ENCODE measurements at regions not wholly inside any gene's neighbourhood (a gene's known extent, or its start where the extent isn't known, plus 50 kb on each side); places are given as distances from the start of the nearest gene placed in this dataset.
"Not testable (repeated sequence)": the region's sequence is repeated elsewhere in the genome, so short reads cannot be mapped to it uniquely, and the experiment has no call there.

DNA sequence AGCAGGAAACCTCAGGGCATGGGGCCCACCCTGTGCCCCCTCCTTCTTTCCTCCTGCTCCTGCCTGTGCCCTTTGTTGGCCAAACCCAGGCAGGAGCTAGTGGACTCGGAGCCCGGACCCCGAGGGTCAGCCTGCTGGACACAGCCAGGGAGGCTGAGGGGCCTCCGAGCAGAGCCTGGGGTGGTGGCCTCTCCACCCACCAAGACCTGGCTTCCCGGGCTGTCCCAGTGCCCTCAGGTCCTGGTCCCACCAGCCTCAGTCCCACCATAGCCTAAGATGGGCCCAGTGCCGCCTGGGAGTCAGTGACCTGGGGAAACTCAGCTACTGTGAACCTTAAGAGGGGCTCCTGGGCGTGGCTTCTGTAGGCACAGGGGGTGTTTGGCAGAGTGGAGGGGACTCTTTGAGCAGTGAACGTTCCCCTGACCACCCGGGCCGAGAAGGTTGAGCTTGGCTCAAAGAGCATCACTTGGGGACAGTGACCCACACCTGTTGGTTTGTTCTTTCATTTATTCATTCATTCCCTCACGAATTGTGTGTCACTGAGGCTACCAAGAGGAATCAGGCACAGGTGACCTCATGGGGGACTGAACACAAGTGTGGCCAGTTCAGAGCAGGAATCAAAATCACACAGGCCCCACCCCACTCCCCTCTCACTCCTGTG lies 266.1 kb downstream of the ADGRD1 start:
- Histone ChIP-seq H3K36me3 (ENCODE audit: insufficient read depth) (no peaks in the 10 kb centered on the region), H3K4me3 (ENCODE audit: low read depth, low read length) (no peak overlapping the region), H3K4me1 (ENCODE audit: insufficient read depth) (no peaks in the 10 kb centered on the region), H3K27ac (ENCODE audit: low read depth) (no peak overlapping the region)
- no peak for DNase-seq (ENCODE audit: extremely low spot score)
- WGBS = 88% methylated on average over 11 of the region's 11 CpGs

DNA sequence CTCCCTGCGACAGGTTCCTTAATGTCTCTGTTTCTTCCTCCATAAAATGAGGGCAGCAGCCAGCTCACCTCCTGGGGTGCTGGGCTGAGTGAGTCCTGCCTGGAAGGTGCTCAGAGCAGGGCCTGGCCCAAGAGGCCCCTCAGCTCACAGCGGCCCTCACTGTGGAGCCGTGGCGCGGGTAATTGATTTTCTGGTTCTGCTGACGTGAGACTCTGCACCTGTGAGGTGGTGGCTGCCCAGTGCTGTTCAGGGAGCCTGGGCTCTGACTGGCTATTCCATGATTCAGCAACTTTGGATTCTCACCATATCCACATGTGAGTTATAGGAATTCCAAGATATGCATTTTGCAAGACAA lies 266.6 kb downstream of the ADGRD1 start:
- WGBS = 88% methylated on average over 6 of the region's 6 CpGs
- Histone ChIP-seq H3K27ac (ENCODE audit: low read depth) (no peak overlapping the region), H3K36me3 (ENCODE audit: insufficient read depth) (no peaks in the 10 kb centered on the region), H3K4me1 (ENCODE audit: insufficient read depth) (no peaks in the 10 kb centered on the region), H3K4me3 (ENCODE audit: low read depth, low read length) (no peak overlapping the region)
- DNase-seq (ENCODE audit: extremely low spot score) = no peak

DNA sequence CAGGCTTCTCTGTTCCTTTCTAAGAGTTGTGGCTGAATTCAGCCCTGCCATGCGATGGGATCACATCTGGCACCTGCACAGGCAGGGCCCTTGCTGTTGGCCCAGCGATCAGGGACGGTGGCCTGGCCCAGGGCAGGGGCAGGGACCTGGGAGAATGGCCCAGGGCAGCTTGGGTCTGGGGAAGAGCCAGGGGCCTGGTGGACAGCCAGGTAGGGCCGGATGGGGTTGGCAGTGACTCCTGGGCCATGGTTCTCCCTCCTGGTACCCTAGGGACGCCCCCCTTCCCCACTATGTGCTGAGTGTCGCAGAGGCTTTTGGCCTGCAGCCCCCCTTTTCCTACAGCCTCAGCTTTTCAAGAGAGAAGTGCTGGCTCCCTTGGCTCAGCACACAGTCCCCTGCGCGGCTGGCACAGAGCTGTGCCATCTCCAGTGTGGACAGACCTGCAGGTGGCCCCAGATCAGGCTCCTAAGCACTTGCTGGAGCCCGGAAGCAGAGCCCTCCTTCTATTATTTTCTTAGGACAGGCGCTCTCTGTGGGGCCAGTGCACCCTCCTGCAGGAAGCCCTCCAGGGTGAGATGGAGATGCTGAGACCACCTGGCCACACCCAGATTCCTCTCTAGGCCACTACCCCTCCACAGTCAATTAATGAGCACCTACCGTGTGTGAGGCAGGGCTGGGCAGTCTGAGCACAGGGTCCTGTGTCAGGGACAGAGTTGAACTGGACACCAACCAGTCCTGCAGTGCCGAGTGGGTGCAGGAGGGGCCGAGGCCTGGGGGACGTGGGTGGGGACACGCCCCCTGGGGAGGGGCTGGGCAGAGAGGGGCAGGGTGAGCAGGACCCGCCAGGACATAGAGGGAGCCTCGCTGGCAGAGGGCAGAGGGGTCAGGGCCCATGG lies 267.6 kb downstream of the ADGRD1 start:
- H3K4me1 ChIP-seq (ENCODE audit: insufficient read depth) = no peaks in the 10 kb centered on the region
- no peak overlapping the region for H3K4me3 ChIP-seq (ENCODE audit: low read depth, low read length)
- H3K36me3 ChIP-seq (ENCODE audit: insufficient read depth) = no peaks in the 10 kb centered on the region
- no peak for DNase-seq (ENCODE audit: extremely low spot score)
- WGBS = 76% methylated on average over 17 of the region's 17 CpGs
- H3K27ac ChIP-seq (ENCODE audit: low read depth) = no peak overlapping the region

DNA sequence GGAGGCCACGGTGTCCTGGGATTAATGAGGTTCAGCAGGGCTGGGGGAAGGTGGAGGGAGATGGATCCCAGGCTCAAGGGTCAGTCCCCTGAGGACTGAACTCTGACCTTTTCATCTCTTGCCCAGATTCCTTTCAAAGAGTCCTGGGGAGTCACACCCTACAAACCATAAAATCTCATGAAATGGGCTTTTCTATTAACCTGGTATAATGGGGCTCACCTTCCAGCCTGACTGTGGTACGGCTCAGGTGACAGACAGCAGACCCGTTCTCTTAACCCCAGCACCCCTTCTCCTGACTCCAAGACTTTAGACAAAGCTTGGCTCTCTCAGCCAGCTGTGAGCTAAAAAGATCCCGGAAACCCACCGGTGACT lies 268.2 kb downstream of the ADGRD1 start:
- H3K4me3 ChIP-seq (ENCODE audit: low read depth, low read length) = no peak overlapping the region
- no peaks in the 10 kb centered on the region for H3K4me1 ChIP-seq (ENCODE audit: insufficient read depth)
- H3K27ac ChIP-seq (ENCODE audit: low read depth) = no peak overlapping the region
- no peak for DNase-seq (ENCODE audit: extremely low spot score)
- no peaks in the 10 kb centered on the region for H3K36me3 ChIP-seq (ENCODE audit: insufficient read depth)
- 43% methylated on average over 5 of the region's 5 CpGs for WGBS

DNA sequence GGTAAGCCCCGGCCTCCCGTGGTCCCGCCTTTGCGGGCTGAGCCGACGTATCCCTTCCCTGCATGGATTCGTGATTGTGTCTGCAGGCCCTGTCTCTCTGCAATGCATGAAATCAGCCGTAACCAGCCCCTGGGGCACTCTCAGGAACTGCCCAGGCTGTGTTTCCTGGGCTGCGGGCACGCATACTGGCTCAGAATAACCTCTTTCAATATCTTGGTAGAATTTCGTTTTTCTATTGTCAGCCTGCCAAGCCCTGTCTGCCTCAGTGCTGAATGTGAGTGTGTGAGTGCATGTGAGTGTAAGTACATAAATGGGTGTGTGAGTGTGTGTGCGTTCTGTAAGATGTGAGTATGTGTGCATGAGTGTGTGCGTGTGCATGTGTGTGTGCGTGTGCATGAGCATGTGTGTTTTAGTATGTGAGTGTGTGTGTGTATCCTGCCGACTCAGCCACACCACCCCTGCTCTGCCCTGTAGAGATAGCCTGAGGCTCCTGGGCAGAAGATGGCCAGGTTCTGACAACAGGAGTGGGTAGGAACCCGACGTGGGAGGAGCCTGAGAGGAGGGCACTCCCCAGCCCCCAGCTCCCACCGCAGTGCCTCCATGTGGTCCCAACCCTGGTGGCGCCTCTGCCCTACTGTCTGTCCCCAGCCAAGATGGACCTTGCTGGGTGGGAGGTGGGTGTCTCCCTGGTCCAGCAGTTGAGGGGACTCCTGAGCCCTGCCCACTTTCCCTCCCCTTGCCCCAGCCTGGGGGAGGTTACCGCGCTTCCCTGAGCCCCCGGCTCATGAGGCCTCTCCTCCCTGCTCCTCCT lies 268.8 kb downstream of the ADGRD1 start:
- Histone ChIP-seq H3K4me3 (ENCODE audit: low read depth, low read length) (no peak overlapping the region), H3K36me3 (ENCODE audit: insufficient read depth) (no peaks in the 10 kb centered on the region), H3K27ac (ENCODE audit: low read depth) (no peak overlapping the region), H3K4me1 (ENCODE audit: insufficient read depth) (no peaks in the 10 kb centered on the region)
- 47% methylated on average over 22 of the region's 22 CpGs for WGBS
- no peak for DNase-seq (ENCODE audit: extremely low spot score)

DNA sequence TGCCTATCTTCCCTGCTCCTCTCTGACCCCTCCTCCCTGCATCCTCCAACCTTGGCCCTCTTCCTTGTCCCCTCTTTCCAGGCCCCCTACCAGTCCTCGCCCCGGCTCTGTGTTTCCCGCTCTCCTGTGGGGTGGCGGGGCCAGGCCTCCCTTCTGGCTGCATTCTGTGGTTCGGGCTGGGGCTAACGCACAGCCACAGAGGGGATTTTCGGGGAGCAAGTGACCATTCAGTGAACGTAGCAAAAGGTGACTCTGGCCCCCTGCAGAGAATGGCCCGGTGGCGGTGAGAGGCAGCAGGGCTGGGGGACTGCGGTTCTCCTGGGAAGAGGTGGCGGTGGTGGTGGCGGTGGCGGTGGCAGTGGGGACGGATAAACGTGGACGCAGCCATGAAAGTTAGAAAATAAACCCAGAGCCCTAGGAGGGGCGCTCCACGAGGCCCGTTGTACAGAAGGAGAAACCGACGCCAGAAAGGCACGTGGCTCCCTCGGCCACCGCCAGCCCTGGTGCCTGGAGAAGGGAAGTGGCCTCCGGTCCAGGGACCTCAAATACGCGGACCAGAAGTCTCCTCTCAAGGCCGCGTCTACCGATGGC lies 269.6 kb downstream of the ADGRD1 start:
- H3K36me3 ChIP-seq (ENCODE audit: insufficient read depth) = no peaks in the 10 kb centered on the region
- DNase-seq (ENCODE audit: extremely low spot score) = no peak
- 93% methylated on average over 31 of the region's 31 CpGs for WGBS
- H3K4me3 ChIP-seq (ENCODE audit: low read depth, low read length) = no peak overlapping the region
- H3K27ac ChIP-seq (ENCODE audit: low read depth) = no peak overlapping the region
- H3K4me1 ChIP-seq (ENCODE audit: insufficient read depth) = no peaks in the 10 kb centered on the region

DNA sequence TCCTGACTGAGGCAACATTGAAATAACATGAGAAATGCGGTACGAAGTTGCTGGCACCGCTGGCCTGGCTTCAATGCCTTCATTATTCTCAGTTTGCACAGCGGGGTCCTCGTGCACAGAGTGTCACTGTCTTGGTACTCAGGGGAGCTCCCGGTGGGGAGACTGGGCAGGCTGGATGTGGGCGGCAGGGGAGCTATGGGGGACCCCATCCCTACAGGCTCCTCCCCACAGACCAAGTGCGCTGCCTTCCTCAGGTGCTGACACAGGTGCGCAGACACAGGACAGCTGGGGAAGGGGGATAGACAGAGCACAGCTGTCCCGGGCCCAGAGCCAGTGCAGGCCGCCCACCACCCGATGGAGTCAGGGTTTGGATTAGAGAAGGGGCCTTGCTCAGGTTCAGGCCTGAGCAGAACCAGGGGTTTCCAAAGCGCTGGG lies 270.1 kb downstream of the ADGRD1 start:
- H3K36me3 ChIP-seq (ENCODE audit: insufficient read depth) = no peaks in the 10 kb centered on the region
- WGBS = 82% methylated on average over 13 of the region's 13 CpGs

DNA sequence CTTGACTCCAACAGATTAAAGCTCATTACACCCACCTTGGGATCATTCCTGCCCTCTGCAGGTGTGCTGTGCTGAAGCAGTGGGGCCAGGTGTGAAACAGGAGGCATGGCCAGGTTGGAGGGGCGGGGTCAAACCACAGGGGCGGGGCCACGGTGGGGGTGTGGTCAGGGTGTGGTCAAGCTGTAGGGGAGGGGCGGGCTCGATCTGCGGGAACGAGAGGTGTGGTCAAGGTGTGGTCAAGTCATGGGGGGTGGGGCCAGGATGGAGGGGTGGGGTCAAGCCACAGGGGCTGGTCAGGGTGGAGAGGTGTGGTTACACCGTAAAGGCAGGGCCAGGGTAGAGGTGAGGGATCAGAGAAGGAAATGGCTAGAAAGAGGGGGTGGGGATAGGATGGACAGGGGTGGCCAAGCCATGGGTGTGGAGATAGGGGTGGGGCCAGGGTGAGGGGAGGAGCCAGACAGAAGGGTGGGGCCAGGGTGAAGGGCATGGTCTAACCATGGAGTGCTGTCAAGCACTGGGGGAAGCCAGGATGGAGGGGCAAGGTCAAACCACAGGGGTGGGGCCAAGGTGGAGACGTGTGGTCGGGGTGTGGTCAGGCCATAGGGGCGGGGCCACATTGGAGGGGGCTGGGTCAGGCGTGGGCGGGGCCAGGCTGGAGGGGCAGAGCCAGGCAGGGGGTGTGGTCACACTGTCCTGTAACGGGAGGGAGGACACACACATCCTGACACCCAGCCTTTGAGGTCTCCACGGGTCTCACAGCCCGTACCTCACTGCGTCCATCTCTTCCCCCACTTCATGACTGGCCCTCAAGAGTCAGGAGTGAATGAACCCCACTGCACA lies 270.7 kb downstream of the ADGRD1 start:
- H3K4me1 ChIP-seq (ENCODE audit: insufficient read depth); H3K36me3 ChIP-seq (ENCODE audit: insufficient read depth); H3K27ac ChIP-seq (ENCODE audit: low read depth); H3K4me3 ChIP-seq (ENCODE audit: low read depth, low read length); DNase-seq (ENCODE audit: extremely low spot score): not testable (repeated sequence)
- WGBS = 74% methylated on average over 11 of the region's 17 CpGs

More for the DNA sequence above, 270.1 kb downstream of the ADGRD1 start:
- DNase-seq (ENCODE audit: extremely low spot score) = no peak
- Histone ChIP-seq H3K4me1 (ENCODE audit: insufficient read depth) (no peaks in the 10 kb centered on the region), H3K27ac (ENCODE audit: low read depth) (no peak overlapping the region), H3K4me3 (ENCODE audit: low read depth, low read length) (no peak overlapping the region)

DNA sequence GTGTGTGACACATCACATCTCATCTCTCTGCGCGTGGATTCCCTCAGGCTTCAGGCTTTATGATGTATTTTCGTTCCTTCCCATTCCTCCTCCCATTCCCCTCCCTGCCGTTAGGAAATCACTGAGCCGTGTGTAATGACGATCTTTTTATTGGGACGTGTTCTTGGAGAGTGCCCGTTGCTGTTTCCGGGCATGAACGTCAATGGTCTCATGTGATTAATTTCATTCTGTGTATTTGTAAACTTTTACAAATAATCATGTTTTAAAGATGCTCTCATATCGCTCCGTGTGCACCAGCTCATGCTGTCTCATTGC lies 271.3 kb downstream of the ADGRD1 start:
- not testable (repeated sequence) for H3K4me3 ChIP-seq (ENCODE audit: low read depth, low read length); H3K27ac ChIP-seq (ENCODE audit: low read depth); H3K4me1 ChIP-seq (ENCODE audit: insufficient read depth); H3K36me3 ChIP-seq (ENCODE audit: insufficient read depth); DNase-seq (ENCODE audit: extremely low spot score)
- WGBS = 37% methylated on average over 10 of the region's 12 CpGs

DNA sequence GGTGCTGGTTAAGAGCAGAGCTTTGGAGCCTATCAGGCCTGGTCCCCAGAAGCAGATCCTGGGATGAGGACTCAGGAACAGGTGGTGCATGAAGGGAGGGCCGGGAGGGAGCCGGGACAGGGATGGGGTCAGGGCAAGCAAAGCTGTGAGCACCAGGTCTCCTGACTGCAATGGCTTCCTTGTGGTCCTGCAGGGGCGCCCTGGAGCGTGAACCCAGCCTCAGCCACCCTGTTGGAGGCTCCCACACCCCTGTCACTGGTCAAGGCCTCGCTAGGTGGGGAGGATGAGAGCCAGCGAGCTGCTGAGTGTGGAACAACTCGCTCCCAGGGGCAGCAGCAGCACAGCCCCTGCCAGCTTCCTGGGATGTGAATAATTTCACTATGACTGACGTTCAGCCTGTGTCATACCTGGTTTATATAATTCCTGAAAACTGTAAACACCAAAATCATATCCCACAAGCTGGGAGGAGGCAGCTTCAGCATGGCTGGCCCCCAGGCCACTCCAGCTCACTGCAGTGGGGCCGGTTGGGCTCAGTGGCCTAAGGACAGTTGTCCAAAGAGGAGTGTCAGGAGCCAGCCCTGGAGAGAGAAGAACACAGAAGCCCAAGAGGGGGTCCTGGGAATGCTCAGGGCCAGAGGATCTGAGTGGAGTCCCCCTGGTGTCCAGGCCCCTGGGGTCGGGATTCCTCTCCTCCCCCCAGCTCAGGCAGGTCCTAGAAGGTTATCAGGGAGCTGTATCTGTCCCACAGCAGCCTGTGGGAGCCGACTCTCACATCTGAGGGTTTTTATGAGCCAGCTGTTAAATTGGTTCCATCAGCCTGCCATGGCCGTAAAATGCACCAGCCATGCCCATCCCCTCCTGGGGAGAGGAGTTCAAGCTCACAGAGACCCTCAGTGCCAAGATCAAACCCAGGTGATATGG lies 272.9 kb downstream of the ADGRD1 start:
- Histone ChIP-seq H3K27ac (ENCODE audit: low read depth) (no peak overlapping the region), H3K36me3 (ENCODE audit: insufficient read depth) (no peaks in the 10 kb centered on the region)

DNA sequence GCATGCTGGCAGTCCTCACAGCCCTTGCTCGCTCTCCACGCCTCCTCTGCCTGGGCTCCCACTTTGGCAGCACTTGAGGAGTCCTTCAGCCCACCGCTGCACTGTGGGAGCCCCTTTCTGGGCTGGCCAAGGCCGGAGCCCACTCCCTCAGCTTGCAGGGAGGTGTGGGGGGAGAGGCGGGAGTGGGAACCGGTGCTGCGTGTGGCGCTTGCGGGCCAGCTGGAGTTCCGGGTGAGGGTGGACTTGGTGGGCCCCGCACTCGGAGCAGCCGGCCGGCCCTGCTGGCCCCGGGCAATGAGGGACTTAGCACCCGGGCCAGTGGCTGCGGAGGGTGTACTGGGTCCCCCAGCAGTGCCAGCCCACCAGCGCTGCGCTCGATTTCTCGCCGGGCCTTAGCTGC lies 273.9 kb downstream of the ADGRD1 start:
- not testable (repeated sequence) for H3K27ac ChIP-seq (ENCODE audit: low read depth); DNase-seq (ENCODE audit: extremely low spot score); H3K4me3 ChIP-seq (ENCODE audit: low read depth, low read length); H3K36me3 ChIP-seq (ENCODE audit: insufficient read depth); H3K4me1 ChIP-seq (ENCODE audit: insufficient read depth)
- 97% methylated on average over 21 of the region's 22 CpGs for WGBS

More for the DNA sequence above, 272.9 kb downstream of the ADGRD1 start:
- H3K4me1 ChIP-seq (ENCODE audit: insufficient read depth) = no peaks in the 10 kb centered on the region
- no peak overlapping the region for H3K4me3 ChIP-seq (ENCODE audit: low read depth, low read length)
- DNase-seq (ENCODE audit: extremely low spot score) = no peak
- WGBS = 69% methylated on average over 12 of the region's 12 CpGs

DNA sequence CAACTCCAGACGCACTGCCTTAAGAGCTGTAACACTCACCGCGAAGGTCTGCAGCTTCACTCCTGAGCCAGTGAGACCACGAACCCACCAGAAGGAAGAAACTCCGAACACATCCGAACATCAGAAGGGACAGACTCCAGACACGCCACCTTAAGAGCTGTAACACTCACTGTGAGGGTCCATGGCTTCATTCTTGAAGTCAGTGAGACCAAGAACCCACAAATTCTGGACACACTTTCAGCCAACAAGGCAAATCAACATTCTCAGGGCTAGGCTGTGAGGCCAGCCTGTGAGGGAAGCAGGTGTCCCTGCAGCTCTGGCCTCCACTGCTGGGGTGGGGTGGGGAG lies 275.3 kb downstream of the ADGRD1 start:
- not testable (repeated sequence) for H3K36me3 ChIP-seq (ENCODE audit: insufficient read depth); H3K4me1 ChIP-seq (ENCODE audit: insufficient read depth); H3K4me3 ChIP-seq (ENCODE audit: low read depth, low read length); H3K27ac ChIP-seq (ENCODE audit: low read depth); DNase-seq (ENCODE audit: extremely low spot score)
- 63% methylated on average over 5 of the region's 7 CpGs for WGBS
